ENCODE measurements at regions not wholly inside any gene's neighbourhood (a gene's known extent, or its start where the extent isn't known, plus 50 kb on each side); places are given as distances from the start of the nearest gene placed in this dataset.

GRCh38 chr4:36012503-36012902 lies 231.8 kb downstream of the ARAP2 start:
- H4K8ac ChIP-seq (ENCODE audit: extremely low read depth, insufficient read depth, low read length): no peak overlapping the region
- no peak overlapping the region for H3K4me3 ChIP-seq (ENCODE audit: extremely low read depth in 1 of 4, insufficient read depth in 2 of 4, low read depth in 3 of 4, low read length in 4 of 4)
- no peak overlapping the region for H2BK5ac ChIP-seq (ENCODE audit: low read depth, low read length)
- H3K23me2 ChIP-seq (ENCODE audit: low read depth, low read length): no peaks in the 10 kb centered on the region
- H2BK20ac ChIP-seq (ENCODE audit: low read length): no peak overlapping the region
- CTCF ChIA-PET (ENCODE audit: partially characterized antibody): no interaction called here
- H3K4me1 ChIP-seq (replicated peaks in 1 of 4; ENCODE audit: control insufficient read depth in 3 of 4, insufficient read depth in 4 of 4, low read length in 3 of 4): no peaks in the 10 kb centered on the region
- H4K20me1 ChIP-seq (replicated peaks in 1 of 2; ENCODE audit: control insufficient read depth in 1 of 2, insufficient read depth in 2 of 2, low read length in 2 of 2): no peaks in the 10 kb centered on the region
- 89% methylated on average over 3 of the region's 3 CpGs; no CpG with 5 or more reads in 1 of the 2 experiments for WGBS, 2 experiments (ENCODE audit: extremely low coverage in 1 of 2, insufficient coverage in 1 of 2, insufficient read length in 1 of 2, insufficient replicate concordance in 2 of 2, low coverage in 1 of 2, low lambda C conversion rate in 2 of 2, missing lambda C conversion rate in 1 of 2)
- no peak overlapping the region for H3K9ac ChIP-seq (replicated peaks in 1 of 4; ENCODE audit: extremely low read depth in 1 of 4, low read depth in 3 of 4, low read length in 3 of 4)
- no peak overlapping the region for H2BK15ac ChIP-seq (ENCODE audit: low read length)
- no peak overlapping the region for H3K4ac ChIP-seq (replicated peaks; ENCODE audit: insufficient read length, low read depth, low read length)
- no peak overlapping the region for H3K23ac ChIP-seq (ENCODE audit: insufficient read length)
- no peak overlapping the region for H3K14ac ChIP-seq (ENCODE audit: insufficient read length)
- H2AK5ac ChIP-seq (ENCODE audit: low read depth, low read length): no peak overlapping the region
- no peaks in the 10 kb centered on the region for H3K36me3 ChIP-seq (ENCODE audit: control insufficient read depth in 2 of 4, insufficient read depth in 4 of 4, low read length in 3 of 4)
- no peak overlapping the region for H2BK120ac ChIP-seq (replicated peaks; ENCODE audit: low read depth, low read length)
- H3K27ac ChIP-seq (ENCODE audit: low read depth, low read length): no peak overlapping the region
- no peak for DNase-seq (ENCODE audit: low read depth in 1 of 2, low spot score in 2 of 2)
- H2BK12ac ChIP-seq (ENCODE audit: low read depth, low read length): no peak overlapping the region
- no peak overlapping the region for H3K56ac ChIP-seq (replicated peaks; ENCODE audit: insufficient read length, low read depth, low read length)
- H3K4me2 ChIP-seq (ENCODE audit: insufficient read depth in 1 of 2, low read depth in 2 of 2, low read length in 2 of 2): no peak overlapping the region
- FAIRE-seq: no peak
- 0 out of 4 replicates have a peak, but pooled peaks cover 0 to 2% of the 10 kb centered on the region in 2 experiments for H3K9me3 ChIP-seq (ENCODE audit: insufficient read depth in 2 of 2, low read depth in 1 of 2, low read length in 1 of 2)
- H4K5ac ChIP-seq (ENCODE audit: insufficient read length, low read depth, low read length): no peak overlapping the region
- H3K79me2 ChIP-seq (ENCODE audit: control insufficient read depth in 1 of 2, insufficient read depth in 2 of 2, low read length in 2 of 2): no peaks in the 10 kb centered on the region
- H3K79me1 ChIP-seq (ENCODE audit: low read depth, low read length): no peaks in the 10 kb centered on the region
- H3K27me3 ChIP-seq (replicated peaks in 1 of 4; ENCODE audit: control insufficient read depth in 3 of 4, extremely low read depth in 1 of 4, insufficient read depth in 3 of 4, low read length in 3 of 4): no peaks in the 10 kb centered on the region
- POLR2A ChIA-PET (ENCODE audit: partially characterized antibody): no interaction called here
- no peak overlapping the region for H3K18ac ChIP-seq (ENCODE audit: extremely low read depth, low read length)
- H2AFZ ChIP-seq (ENCODE audit: low read length): no peak overlapping the region
- TF ChIP-seq RFX5 (IDR thresholded peaks at IDR 0.05; ENCODE audit: borderline replicate concordance, low read depth, low read length): no peak
- TF ChIP-seq ATF2 (IDR thresholded peaks at IDR 0.05; ENCODE audit: low read length): no peak
- no peak for TF ChIP-seq TCF12 (IDR thresholded peaks at IDR 0.05; ENCODE audit: low read depth, low read length)
- no peak for TF ChIP-seq YY1 (IDR thresholded peaks at IDR 0.05; ENCODE audit: low read depth, low read length)
- H4K91ac ChIP-seq (replicated peaks; ENCODE audit: insufficient read length, low read length): no peak overlapping the region
